K562 (cell line): ENCODE measurements at regions not wholly inside any gene's neighbourhood (a gene's known extent, or its start where the extent isn't known, plus 50 kb on each side); places are given as distances from the start of the nearest gene placed in this dataset.
"Not testable (repeated sequence)": the region's sequence is repeated elsewhere in the genome, so short reads cannot be mapped to it uniquely, and the experiment has no call there.

Experiments
- ATAC-seq: fragments of 200-7000 bp; cut with Tn5 transposase; 3 replicates; pipeline ENCODE4 v1.9.1; 2020; ENCODE audit warnings: moderate library complexity
- BruUV-seq: library from RNA; stranded (reverse); fragments of 400-500 nt; replicated peaks from 2 replicates; lab custom pipeline; 2021; lab: Mats Ljungman, UMichigan
- CTCF ChIA-PET: fragments of 300-600 bp; formaldehyde crosslinking; extraction: SDS; loops from one replicate; lab custom pipeline; 2021; ENCODE audit warnings: low intra/inter-chr PET ratio; lab: Yijun Ruan, JAX
- POLR2A ChIA-PET: fragments of 300-600, 350-650 bp; sonication (Branson Sonifier 250); formaldehyde crosslinking; extraction: SDS; loops from one replicate; lab custom pipeline; 2021; ENCODE audit warnings: antibody characterized with exemption, inconsistent platforms; lab: Yijun Ruan, JAX
- DNase-seq, 4 experiments: peaks; one replicate each; pipeline versions ENCODE4 v3.0.0 to v3.0.0-alpha.2; 2011 to 2018; ENCODE audit warnings: low spot score in 3 of 4, mixed read lengths in 3 of 4; ENCODE audit errors: extremely low read depth in 1 of 4
- FAIRE-seq: peaks from 2 replicates; lab custom pipeline; 2011; peaks lifted over from hg19 to GRCh38; lab: Jason Lieb, UNC
- H2AFZ ChIP-seq: 2 replicates; pipeline ENCODE4 v1.6.0; 2011; ENCODE audit warnings: low read depth, low read length, control low read depth, inconsistent platforms
- H3K27ac ChIP-seq: fragments of 200-600 bp; 3 replicates; pipeline ENCODE4 v1.8.0; 2011; ENCODE audit warnings: low read depth, mild to moderate bottlenecking, control low read depth, inconsistent platforms, low read length, moderate library complexity, mixed read lengths; ENCODE audit errors: extremely low read depth
- H3K27me3 ChIP-seq, 2 experiments: fragments of 300-600 bp in 1 of 2; 2 replicates in 1 of 2; 3 replicates in 1 of 2; pipeline versions ENCODE4 v1.6.0 to v1.8.0; 2011; ENCODE audit warnings: inconsistent platforms in 2 of 2, low read length in 2 of 2, mild to moderate bottlenecking in 1 of 2, mixed read lengths in 1 of 2, moderate library complexity in 1 of 2; ENCODE audit not compliant: control insufficient read depth in 2 of 2, insufficient read depth in 2 of 2
- H3K36me3 ChIP-seq: fragments of 300-600 bp; 3 replicates; pipeline ENCODE4 v1.8.0; 2011; ENCODE audit warnings: mild to moderate bottlenecking, low read length, inconsistent platforms; ENCODE audit not compliant: control insufficient read depth, insufficient read depth
- H3K4me1 ChIP-seq, 2 experiments: fragments of 200-600 bp in 1 of 2; replicated peaks in 1 of 2; 2 replicates in 1 of 2; 3 replicates in 1 of 2; pipeline versions ENCODE4 v1.5.1 to v1.8.0; 2011; ENCODE audit warnings: inconsistent platforms in 2 of 2, low read length in 2 of 2, mild to moderate bottlenecking in 1 of 2, mixed read lengths in 1 of 2, moderate library complexity in 1 of 2; ENCODE audit not compliant: control insufficient read depth in 2 of 2, insufficient read depth in 2 of 2
- H3K4me2 ChIP-seq: 2 replicates; pipeline ENCODE4 v1.6.1; 2011; ENCODE audit warnings: low read length, control low read depth, inconsistent platforms, mixed read lengths; ENCODE audit not compliant: insufficient read depth
- H3K4me3 ChIP-seq: fragments of 200-600 bp; sonication (generic), shearing (Covaris generic); 2 replicates; pipeline ENCODE4 v1.5.1; 2016; ENCODE audit warnings: control low read depth, inconsistent platforms
- H3K79me2 ChIP-seq: fragments of 200-600 bp; 3 replicates; pipeline ENCODE4 v1.8.0; 2011; ENCODE audit warnings: low read length, inconsistent platforms; ENCODE audit not compliant: control insufficient read depth, insufficient read depth
- H3K9ac ChIP-seq, 2 experiments: 2 replicates each; pipeline versions ENCODE4 v1.6.0 to v1.6.1; 2011; ENCODE audit warnings: low read depth in 2 of 2, low read length in 2 of 2, control low read depth in 1 of 2, inconsistent platforms in 1 of 2, mild to moderate bottlenecking in 1 of 2, mixed read lengths in 1 of 2; ENCODE audit not compliant: insufficient read depth in 1 of 2
- H3K9me1 ChIP-seq: one replicate; pipeline ENCODE4 v1.6.0; 2011; ENCODE audit warnings: inconsistent platforms, mild to moderate bottlenecking, low read length, moderate library complexity; ENCODE audit not compliant: control insufficient read depth, insufficient read depth
- H3K9me3 ChIP-seq: replicated peaks from 2 replicates; pipeline ENCODE4 v1.5.1; 2011; ENCODE audit warnings: low read depth, low read length, inconsistent platforms; ENCODE audit not compliant: control insufficient read depth, insufficient read depth
- H4K20me1 ChIP-seq: replicated peaks from 2 replicates; pipeline ENCODE4 v1.6.1; 2011; ENCODE audit warnings: low read length, inconsistent platforms, mixed read lengths; ENCODE audit not compliant: control insufficient read depth, insufficient read depth
- DACH1 ChIP-seq: fragments of 450-650 bp; IDR thresholded peaks from 2 replicates; pipeline ENCODE4 v1.6.1; 2018; ENCODE audit not compliant: partially characterized antibody
- EGR1 ChIP-seq: fragments of 450-650 bp; conservative IDR thresholded peaks from 2 replicates; pipeline ENCODE4 v1.6.1; 2017; ENCODE audit warnings: mild to moderate bottlenecking
- NONO ChIP-seq, 2 experiments: fragments of 200-400 bp in 1 of 2; fragments of 450-650 bp in 1 of 2; formaldehyde crosslinking in 1 of 2; IDR thresholded peaks; 2 replicates each; pipeline ENCODE4 v1.6.1; 2017; ENCODE audit warnings: low read depth in 2 of 2, mild to moderate bottlenecking in 2 of 2, moderate library complexity in 2 of 2, low read length in 1 of 2
- PML ChIP-seq: IDR thresholded peaks from 2 replicates; pipeline ENCODE4 v1.6.1; 2012; ENCODE audit warnings: low read length, inconsistent platforms
- ZNF668 ChIP-seq: fragments of 250-450 bp; sonication (Bioruptor Pico); IDR thresholded peaks from 2 replicates; pipeline ENCODE4 v1.8.0; 2022; ENCODE audit warnings: mild to moderate bottlenecking, inconsistent platforms
- WGBS: fragments of 100-300 bp; shearing (Covaris generic); methylation state at CpG from one replicate; pipeline ENCODE4 v1.1.6; 2016; ENCODE audit warnings: low coverage, mixed read lengths; ENCODE audit not compliant: insufficient coverage; ENCODE audit errors: missing lambda C conversion rate; 5-methylcytosine and 5-hydroxymethylcytosine counted together
- in situ Hi-C: fragments of 300-500 bp; cut with MboI; formaldehyde crosslinking; loops from 4 replicates; pipeline ENCODE4 v1.15.0; 2018; ENCODE audit warnings: inconsistent platforms, mixed read lengths
- intact Hi-C: fragments of 100-400 bp; cut with micrococcal nuclease; formaldehyde crosslinking; loops from 2 replicates; pipeline ENCODE4 v1.14.2; 2022

DNA sequence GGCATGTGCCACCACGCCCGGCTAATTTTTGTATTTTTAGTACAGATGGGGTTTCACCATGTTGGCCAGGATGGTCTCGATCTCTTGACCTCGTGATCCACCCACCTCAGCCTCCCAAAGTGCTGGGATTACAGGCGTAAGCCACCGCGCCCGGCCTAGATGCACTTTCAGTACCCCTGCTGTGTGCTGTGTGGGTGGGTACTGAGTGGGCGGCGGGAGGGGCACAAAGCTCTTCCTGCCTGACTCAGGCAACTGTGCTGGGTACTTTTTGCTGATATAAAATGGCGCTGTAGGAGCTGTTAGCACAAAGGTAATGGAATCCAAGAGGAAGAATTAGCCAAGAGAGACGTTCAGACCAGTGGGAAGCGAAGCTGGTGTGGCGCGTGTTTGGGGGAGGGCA, 79.6 kb upstream of the HES1 start:
- ATAC-seq, FAIRE-seq, BruUV-seq, POLR2A ChIA-PET, H4K20me1 ChIP-seq, DNase-seq, in situ Hi-C loops, intact Hi-C loops, H3K36me3 ChIP-seq, H3K9ac ChIP-seq, H3K79me2 ChIP-seq, H3K27ac ChIP-seq, H3K9me3 ChIP-seq, H3K4me3 ChIP-seq, H3K9me1 ChIP-seq, H3K4me2 ChIP-seq, CTCF ChIA-PET, H3K27me3 ChIP-seq: not testable (repeated sequence)
- WGBS = 73% methylated on average over 13 of the region's 15 CpGs
- H3K4me1 ChIP-seq = peaks cover 10 to 17% of the 10 kb centered on the region in 2 experiments
- TF ChIP-seq EGR1 = peak; percentile 92
- peak overlapping the region; percentile 53; the same call in 1 of the 2 replicates for H2AFZ ChIP-seq

DNA sequence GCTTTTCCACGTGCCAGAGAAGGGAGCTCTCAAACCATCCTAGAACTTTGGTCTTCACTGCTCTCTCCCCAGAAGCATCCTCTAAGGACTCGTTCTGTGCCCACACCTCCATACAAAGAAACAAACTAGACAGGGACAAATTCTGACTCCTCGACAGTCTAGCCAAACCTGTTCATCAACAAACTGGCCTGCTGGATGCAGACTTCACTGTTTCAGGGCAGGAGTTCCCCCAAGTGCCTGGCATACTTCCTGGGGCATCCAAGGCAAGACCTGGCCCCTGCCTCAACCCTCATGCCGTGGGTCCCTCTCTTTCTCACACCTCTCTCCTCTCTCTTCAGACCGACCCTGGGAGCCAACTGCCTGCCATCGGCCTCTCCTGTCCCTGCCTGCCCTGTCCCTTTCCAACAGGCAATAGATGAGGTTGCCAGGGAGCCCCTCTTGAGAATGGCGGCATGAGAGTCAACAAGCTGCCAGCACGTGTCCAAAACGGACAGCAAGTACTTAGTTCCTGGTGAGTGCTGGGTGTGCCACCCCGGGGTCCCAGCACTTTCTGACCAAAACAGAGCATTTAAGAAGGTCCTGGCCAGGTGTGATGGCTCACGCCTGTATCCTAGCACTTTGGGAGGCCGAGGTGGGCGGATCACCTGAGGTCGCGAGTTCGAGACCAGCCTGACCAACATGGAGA, 79.1 kb upstream of the HES1 start:
- H2AFZ ChIP-seq = peak overlapping the region; percentile 53; the same call in 1 of the 2 replicates
- no peak overlapping the region for H3K27ac ChIP-seq
- intact Hi-C loops = no loop called here
- no peak for DNase-seq
- in situ Hi-C loops = no loop called here
- H3K9me3 ChIP-seq = no peaks in the 10 kb centered on the region
- no peak overlapping the region for H3K4me3 ChIP-seq
- no peak for ATAC-seq
- peak overlapping the region in 1 of 2 experiments; percentile 61; a peak in 1 of 4 replicates for H3K9ac ChIP-seq
- H3K4me1 ChIP-seq = peaks cover 5 to 16% of the 10 kb centered on the region in 2 experiments
- H4K20me1 ChIP-seq = no peaks in the 10 kb centered on the region
- no peak overlapping the region for H3K4me2 ChIP-seq
- POLR2A ChIA-PET = interaction anchor here (0.6 to 1.2 kb wide), 2 partner anchors 10 to 20 kb away, joined by 3 to 4 read pairs; no protein-coding TSS in a partner anchor
- H3K9me1 ChIP-seq = no peaks in the 10 kb centered on the region
- WGBS = 69% methylated on average over 16 of the region's 16 CpGs
- TF ChIP-seq ZNF668 (no peak), NONO (IDR thresholded peaks at IDR 0.05; ENCODE audit: low read depth in 2 of 2, low read length in 1 of 2) (no peak), DACH1 (no peak), PML (no peak)
- CTCF ChIA-PET = no interaction called here
- BruUV-seq = no TSS peak
- no peaks in the 10 kb centered on the region for H3K79me2 ChIP-seq
- H3K27me3 ChIP-seq = no peaks in the 10 kb centered on the region
- no peak for FAIRE-seq
- no peaks in the 10 kb centered on the region for H3K36me3 ChIP-seq
